Fibroblast of pulmonary artery (primary cell): ENCODE measurements at regions not wholly inside any gene's neighbourhood (a gene's known extent, or its start where the extent isn't known, plus 50 kb on each side); places are given as distances from the start of the nearest gene placed in this dataset.

Experiments used
- DNase-seq: peaks from one replicate; pipeline ENCODE4 v3.0.0-alpha.2; 2010; ENCODE audit warnings: low read depth
- H3K4me3 ChIP-seq: replicated peaks from 2 replicates; pipeline ENCODE4 v1.5.1; 2011; ENCODE audit warnings: low read depth, mild to moderate bottlenecking, control low read depth, low read length, moderate library complexity
- TF ChIP-seq, protein P1 (sequence below): IDR thresholded peaks from 2 replicates; pipeline ENCODE4 v1.5.1; 2011; ENCODE audit warnings: mild to moderate bottlenecking, control low read depth, low read length, inconsistent platforms; ENCODE audit errors: missing control alignments

- TF ChIP-seq, protein P1, sequence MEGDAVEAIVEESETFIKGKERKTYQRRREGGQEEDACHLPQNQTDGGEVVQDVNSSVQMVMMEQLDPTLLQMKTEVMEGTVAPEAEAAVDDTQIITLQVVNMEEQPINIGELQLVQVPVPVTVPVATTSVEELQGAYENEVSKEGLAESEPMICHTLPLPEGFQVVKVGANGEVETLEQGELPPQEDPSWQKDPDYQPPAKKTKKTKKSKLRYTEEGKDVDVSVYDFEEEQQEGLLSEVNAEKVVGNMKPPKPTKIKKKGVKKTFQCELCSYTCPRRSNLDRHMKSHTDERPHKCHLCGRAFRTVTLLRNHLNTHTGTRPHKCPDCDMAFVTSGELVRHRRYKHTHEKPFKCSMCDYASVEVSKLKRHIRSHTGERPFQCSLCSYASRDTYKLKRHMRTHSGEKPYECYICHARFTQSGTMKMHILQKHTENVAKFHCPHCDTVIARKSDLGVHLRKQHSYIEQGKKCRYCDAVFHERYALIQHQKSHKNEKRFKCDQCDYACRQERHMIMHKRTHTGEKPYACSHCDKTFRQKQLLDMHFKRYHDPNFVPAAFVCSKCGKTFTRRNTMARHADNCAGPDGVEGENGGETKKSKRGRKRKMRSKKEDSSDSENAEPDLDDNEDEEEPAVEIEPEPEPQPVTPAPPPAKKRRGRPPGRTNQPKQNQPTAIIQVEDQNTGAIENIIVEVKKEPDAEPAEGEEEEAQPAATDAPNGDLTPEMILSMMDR: no peak
- DNase-seq: no peak
These were observed 98.7 kb downstream of the CPZ start for GRCh38 chr4:8691151-8691775.

DNA sequence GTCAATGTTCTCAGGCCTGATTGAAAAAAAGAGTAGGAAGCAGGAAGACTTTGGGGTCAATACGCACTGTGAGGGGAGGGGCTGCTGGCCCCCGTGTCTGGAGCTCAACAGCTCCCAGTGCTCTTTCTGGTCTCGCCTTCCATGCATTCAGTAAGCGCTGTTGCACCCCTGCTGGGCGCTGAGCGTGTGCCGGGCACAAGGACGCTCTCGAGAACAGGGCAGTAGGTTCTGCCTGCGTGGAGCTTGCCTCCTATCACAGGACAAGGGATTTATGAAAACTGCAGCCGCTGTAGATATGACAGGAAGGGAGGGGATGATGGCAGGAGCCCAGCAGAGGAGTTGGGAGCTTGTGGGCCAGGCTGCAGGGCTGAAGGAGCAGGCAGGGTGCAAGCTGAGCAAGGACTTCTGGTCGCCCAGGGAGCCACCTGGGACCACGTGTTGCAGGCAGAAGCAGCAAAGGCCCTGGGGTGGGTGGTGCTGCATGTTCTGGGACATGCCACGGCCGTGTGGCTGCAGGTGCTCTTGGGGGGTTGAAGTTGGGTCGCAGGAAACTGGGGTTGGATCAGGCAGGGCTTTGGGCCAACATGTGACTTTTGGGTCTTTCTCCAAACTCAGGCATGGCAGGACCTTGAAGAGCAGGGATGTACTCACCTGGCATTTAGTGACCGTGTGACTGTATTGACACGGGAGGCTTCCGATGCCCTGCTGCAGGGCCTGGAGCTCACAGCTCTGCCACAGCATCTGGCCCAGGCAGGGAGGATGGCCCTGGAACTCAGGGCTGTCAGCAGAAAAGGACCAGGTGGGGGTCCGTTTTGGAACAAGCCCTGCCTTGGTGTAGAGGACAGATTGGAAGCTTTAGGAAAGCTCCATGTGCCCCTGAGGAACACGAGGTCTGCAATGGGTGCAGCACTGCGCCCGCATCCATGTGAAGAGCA lies 97.9 kb downstream of the CPZ start:
- no peak for DNase-seq
- TF ChIP-seq, protein P1: no peak
- no peak overlapping the region for H3K4me3 ChIP-seq

More at GRCh38 chr4:8691151-8691775, 98.7 kb downstream of the CPZ start:
- H3K4me3 ChIP-seq: no peak overlapping the region

GRCh38 chr4:8689741-8690140 lies 97.2 kb downstream of the CPZ start:
- no peak for DNase-seq
- no peak overlapping the region for H3K4me3 ChIP-seq
- TF ChIP-seq, protein P1: no peak

GRCh38 chr4:8688908-8689445 lies 96.4 kb downstream of the CPZ start:
- TF ChIP-seq, protein P1: no peak
- H3K4me3 ChIP-seq: no peak overlapping the region
- DNase-seq: no peak

DNA sequence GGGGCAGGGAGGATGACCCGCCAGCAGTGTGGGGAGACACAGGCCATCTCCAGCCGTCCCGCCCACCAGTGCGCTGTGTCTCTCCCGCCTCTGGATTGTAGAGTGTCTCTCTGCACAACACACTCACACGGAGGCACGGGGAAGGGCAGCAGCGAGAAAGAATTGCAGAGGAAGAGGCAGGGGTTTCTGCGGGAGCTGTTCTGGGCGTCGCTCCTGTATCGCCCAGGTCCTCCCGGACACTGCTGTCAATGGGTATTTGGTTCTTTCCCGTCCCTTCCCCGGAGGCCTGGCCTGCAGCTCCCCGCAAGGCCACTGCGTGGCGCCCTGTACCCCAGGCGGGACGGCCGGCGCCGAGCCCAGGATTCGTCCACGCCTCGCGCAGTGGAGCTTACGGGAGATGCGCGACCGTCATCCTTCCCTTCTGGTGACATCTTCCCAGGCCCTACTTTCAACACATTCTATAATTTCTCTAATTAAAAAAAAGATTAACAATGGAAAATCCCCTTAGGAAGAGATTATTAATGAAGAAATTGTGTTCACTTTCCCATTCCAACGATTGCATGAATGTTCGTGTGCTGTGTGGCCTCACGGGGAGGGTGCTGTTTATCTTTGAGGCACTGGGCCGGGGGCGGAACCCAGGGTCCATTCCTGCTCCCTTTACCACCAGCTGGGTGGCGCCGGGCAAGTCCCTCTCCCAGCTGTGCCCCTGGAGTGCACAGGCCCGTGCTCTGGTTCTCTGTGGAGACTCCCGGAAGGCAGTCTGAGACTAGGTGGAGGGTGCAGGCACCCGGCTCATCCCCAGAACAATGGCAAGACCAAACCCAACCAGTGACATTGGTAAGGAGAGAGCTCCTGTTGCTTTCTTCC lies 95.7 kb downstream of the CPZ start:
- TF ChIP-seq, protein P1: peak; percentile 48
- H3K4me3 ChIP-seq: no peak overlapping the region
- DNase-seq: peak; percentile 12

DNA sequence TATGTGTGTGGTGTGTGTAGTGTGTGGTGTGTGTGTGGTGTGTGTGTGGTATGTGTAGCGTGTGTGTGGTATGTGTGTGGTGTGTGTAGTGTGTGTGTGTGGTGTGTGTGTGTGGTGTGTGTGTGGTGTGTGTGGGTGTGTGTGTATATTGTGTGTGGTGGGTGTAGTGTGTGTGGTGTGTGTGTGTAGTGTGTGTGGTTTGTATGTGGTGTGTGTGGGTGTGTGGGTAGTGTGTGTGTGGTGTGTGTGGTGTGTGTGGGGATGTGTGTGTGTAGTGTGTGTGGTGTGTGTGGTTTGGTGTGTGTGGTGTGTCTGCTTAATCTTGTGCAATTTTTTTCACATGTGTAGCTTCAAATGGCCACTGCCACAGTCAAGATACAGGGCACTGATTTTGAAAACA lies 94.5 kb downstream of the CPZ start:
- TF ChIP-seq, protein P1: no peak
- H3K4me3 ChIP-seq: no peak overlapping the region
- DNase-seq: no peak
